Fibroblast of skin of abdomen (primary cell): ENCODE measurements at regions not wholly inside any gene's neighbourhood (a gene's known extent, or its start where the extent isn't known, plus 50 kb on each side); places are given as distances from the start of the nearest gene placed in this dataset.

Experiments used
- DNase-seq: peaks from one replicate; pipeline ENCODE4 v3.0.0-alpha.2; 2013

DNA sequence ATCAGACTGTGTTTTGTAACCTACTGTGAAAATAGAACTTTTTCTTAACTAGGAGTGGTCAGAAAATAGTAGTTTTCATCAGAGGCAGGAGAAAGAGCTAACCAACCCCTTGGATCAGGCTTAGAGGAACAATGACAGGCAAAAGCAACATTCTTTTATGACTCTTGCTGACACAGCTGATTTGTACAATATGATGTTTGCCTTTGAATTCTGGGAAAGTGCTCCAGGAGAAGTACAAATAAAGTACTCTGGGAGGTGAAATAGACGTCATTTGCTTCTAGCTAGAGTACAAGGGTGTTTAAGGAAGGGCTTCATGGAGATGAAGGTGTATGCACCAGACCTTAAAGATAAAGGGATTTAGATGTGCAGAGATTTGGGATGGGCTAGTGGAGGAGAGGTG is 75.1 kb upstream of the KIAA1217 start:
- DNase-seq: no peak

DNA sequence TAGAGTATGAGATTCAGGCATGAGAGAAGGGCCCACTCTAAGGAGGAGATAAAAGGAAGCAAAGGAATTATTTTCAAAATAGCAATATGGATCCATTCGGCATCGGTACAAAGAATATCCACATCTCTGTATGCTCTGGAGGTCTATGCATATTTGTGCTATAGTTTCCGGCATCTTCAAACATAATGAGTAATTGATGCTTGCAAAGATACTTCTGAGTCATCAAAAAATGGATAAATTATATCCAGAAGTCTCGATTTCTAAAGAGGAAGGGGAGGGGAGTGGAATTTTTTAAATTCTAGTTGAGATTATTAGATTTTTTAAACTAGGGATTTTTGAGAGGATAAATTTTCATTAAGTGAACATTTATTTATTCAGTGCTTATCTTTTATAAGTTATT is 72.9 kb upstream of the KIAA1217 start:
- DNase-seq: peak; percentile 51

DNA sequence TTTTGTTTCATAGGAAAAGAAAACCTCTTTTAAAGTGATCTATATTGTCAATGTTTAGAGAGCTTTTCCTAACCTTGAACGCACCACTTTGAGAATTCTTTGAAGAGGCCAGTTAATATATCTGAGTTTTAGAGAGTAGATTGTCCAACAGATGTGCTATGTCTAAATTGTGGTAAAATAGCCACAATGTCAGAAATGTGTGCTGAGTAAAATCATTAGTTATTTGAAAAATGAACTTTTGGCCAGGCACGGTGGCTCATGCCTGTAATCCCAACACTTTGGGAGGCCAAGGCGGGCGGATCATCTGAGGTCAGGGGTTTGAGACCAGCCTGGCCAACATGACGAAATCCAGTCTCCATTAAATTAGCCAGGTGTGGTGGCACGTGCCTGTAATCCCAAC is 61.6 kb upstream of the KIAA1217 start:
- peak; percentile 51 for DNase-seq

DNA sequence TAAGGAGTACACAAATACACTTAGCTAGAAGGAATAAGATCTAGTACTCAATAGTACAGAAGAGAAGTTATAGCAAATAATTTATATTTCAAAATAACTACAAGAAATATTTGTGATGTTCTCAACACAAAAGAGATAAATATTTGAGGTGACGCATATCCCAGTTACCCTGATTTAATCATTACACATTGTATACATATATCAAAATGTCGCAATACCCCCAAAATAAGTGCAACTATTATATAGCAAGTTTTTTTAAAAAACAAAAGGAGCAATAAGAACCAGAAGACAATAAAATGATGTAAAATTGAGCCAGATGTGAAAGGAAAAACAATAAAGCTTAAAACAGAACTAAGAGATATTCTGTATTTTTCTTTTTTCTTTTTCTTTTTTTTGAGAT is 59.3 kb upstream of the KIAA1217 start:
- DNase-seq: no peak

DNA sequence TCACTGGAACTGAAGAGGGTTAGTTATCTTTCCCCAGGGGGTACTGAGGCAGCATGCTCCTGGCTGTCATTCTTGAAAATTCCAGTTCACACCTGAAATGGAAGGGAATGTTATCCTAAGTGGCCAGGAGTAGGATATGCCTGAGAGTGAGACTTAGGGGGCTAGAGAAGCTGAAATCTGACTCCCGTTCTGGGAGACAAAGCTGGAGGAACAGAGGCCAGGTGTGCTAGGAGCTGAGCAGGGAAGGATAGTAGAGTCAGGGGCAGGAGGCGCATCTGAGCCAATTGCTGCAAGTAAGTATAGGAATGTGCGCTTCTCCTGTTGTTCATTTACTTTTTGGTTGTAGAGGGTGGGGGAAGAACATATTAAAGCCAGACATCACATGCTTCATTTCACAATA is 58.1 kb upstream of the KIAA1217 start:
- peak; percentile 42 for DNase-seq

DNA sequence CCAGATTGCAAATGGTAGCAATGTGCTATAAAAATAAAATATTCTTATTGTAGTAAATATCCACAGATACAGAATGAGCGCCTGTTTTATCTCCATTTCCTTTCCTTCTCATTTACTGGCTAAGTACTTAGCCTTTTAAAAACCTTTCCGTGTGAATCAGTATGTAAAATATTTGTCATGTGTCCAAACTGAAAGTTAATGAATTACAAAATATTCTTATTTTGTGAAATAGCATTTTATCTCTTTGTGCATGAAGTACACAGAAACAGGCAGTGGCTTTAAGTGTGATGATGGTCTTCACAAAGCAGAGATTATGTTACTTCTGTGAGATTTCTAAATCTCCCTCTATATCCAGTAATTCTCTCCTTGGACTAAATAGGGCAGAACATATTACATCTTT is 56.7 kb upstream of the KIAA1217 start:
- DNase-seq: peak; percentile 33

DNA sequence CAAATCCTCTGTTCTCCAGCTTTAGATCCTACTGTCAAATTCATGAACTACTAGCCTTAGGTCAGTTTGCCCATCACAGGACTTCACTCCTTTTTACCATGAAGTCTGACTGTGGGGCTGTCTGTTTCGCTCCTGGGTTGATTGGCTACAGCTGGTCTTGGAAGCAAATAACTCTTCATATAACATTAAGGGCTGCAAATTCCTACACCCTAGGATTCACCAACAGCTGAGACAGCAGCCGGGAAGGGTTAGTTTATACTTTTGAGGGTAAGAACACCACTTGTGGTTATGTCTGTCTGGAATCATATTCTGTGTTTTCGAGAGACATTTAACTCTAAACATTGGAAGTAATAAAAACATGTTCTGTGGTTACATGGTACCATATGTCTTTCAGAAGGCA is 55.9 kb upstream of the KIAA1217 start:
- peak; percentile 95 for DNase-seq

DNA sequence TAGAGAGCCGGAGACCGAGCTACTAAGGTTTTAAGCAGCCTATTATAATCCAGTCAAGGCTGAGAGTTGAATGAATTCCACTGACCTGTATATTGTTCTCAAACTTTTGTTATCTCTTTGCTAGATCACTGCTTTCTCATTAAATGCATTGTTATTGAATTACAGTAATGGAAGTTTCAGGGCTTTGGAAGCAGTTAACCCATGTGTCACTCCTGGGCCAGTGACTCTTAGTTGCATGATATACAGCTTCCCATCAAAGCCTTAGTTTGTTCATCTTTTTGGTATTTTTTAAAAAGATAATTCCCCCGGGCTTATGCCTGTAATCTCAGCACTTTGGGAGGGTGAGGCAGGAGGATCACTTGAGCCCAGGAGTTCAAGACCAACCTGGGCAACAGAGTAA is 55.4 kb upstream of the KIAA1217 start:
- peak; percentile 89 for DNase-seq

DNA sequence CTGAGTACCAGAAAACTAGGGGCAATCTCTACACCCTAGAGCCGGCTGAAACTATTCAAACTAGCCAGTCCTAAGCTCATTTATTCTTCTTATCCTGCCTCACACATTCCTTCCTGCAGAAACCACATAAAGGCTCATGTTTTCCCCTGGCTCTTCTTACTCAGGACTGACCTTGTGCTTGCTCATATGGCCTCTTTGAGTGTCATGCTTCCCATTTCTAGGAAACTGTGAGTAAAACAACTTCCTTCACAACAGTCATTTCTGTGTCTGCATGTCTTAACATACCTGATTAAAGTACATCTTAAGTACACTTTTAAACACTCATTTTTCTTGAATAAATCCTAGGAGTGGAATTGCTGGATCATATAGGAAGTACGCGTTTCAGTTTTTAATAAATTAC is 52.3 kb upstream of the KIAA1217 start:
- DNase-seq: peak; percentile 72

DNA sequence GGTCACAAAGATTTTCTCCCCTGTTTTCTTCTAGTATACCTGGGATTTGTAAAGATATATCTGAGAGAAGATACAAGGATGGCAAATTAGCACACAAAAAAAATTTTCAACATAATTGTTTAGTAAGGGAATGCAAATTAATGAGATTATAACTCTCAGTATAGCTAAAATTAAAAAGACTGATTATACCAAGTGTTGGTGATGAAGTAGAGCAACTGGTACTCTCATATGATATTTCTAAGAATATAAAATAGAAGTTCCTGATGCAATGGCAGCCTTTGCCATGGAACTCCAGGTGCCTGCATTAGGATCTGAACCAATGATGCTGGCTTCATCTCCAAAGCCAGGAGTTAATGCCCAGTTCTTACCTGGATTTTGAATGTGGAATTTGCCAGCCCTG is 51.4 kb upstream of the KIAA1217 start:
- no peak for DNase-seq
